ENCODE measurements at regions not wholly inside any gene's neighbourhood (a gene's known extent, or its start where the extent isn't known, plus 50 kb on each side); places are given as distances from the start of the nearest gene placed in this dataset.
"Not testable (repeated sequence)": the region's sequence is repeated elsewhere in the genome, so short reads cannot be mapped to it uniquely, and the experiment has no call there.

GRCh38 chrX:1026263-1027015, 186.0 kb downstream of the CRLF2 start:
- no peak for TF ChIP-seq CTCF (IDR thresholded peaks at IDR 0.05)
- Histone ChIP-seq H3K27me3 (no peaks in the 10 kb centered on the region), H3K9me3 (peaks cover 0 to 4% of the 10 kb centered on the region in 2 donors), H3K36me3 (no peaks in the 10 kb centered on the region), H3K4me3 (no peak overlapping the region), H3K27ac (peak overlapping the region in 1 of 2 donors; percentile 40), H3K4me1 (no peaks in the 10 kb centered on the region)
- intact Hi-C loops (cut with DNase I), result no loop called here
- DNase-seq (no peak), ATAC-seq (no peak)

GRCh38 chrX:1025413-1025812, 187.0 kb downstream of the CRLF2 start:
- H3K4me3 ChIP-seq, result no peak overlapping the region
- no peaks in the 10 kb centered on the region for H3K4me1 ChIP-seq
- DNase-seq, result no peak
- peaks cover 0 to 12% of the 10 kb centered on the region in 2 donors for H3K9me3 ChIP-seq
- H3K27me3 ChIP-seq, result no peaks in the 10 kb centered on the region
- no peaks in the 10 kb centered on the region for H3K36me3 ChIP-seq
- intact Hi-C loops (cut with DNase I), result no loop called here
- TF ChIP-seq CTCF (IDR thresholded peaks at IDR 0.05), result no peak
- no peak for ATAC-seq
- no peak overlapping the region for H3K27ac ChIP-seq

- Histone ChIP-seq H3K4me3 (no peak overlapping the region), H3K4me1 (no peaks in the 10 kb centered on the region), H3K27ac (no peak overlapping the region), H3K9me3 (peaks cover 0 to 12% of the 10 kb centered on the region in 2 donors), H3K36me3 (no peaks in the 10 kb centered on the region), H3K27me3 (no peaks in the 10 kb centered on the region)
- intact Hi-C loops (cut with DNase I), result no loop called here
- no peak for ATAC-seq
- DNase-seq, result no peak
- no peak for TF ChIP-seq CTCF (IDR thresholded peaks at IDR 0.05)
Observed at GRCh38 chrX:1023676-1024075, 188.8 kb downstream of the CRLF2 start.

- H3K27me3 ChIP-seq; ATAC-seq; H3K36me3 ChIP-seq; DNase-seq; H3K4me3 ChIP-seq; H3K4me1 ChIP-seq; H3K27ac ChIP-seq; intact Hi-C loops (cut with DNase I): not testable (repeated sequence)
- H3K9me3 ChIP-seq, result peaks cover 0 to 12% of the 10 kb centered on the region in 2 donors
Observed at GRCh38 chrX:1021314-1021993, 191.0 kb downstream of the CRLF2 start.

DNA sequence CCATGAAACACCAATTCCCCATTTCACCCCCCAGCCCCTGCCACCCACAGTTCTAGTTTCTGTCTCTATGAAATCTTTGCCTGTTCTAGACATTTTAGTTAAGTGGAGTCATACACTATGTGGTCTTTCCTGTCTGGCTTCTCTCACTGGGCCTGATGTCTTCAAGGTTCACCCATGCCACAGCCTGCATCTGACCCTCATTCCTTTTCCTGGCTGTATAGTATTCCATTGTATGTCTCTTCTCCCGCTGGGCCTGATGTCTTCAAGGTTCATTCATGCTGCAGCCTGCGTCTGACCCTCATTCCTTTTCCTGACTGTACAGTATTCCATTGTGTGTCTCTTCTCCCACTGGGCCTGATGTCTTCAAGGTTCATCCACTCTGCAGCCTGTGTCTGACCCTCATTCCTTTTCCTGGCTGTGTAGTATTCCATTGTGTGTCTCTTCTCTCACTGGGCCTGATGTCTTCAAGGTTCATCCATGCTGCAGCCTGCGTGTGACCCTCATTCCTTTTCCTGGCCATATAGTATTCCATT, 191.7 kb downstream of the CRLF2 start:
- no peaks in the 10 kb centered on the region for H3K4me1 ChIP-seq
- H3K36me3 ChIP-seq, result no peaks in the 10 kb centered on the region
- TF ChIP-seq CTCF (IDR thresholded peaks at IDR 0.05), result no peak
- DNase-seq (no peak), ATAC-seq (no peak)
- no peaks in the 10 kb centered on the region for H3K27me3 ChIP-seq
- H3K9me3 ChIP-seq, result peaks cover 0 to 12% of the 10 kb centered on the region in 2 donors
- intact Hi-C loops (cut with DNase I), result no loop called here
- H3K27ac ChIP-seq, result no peak overlapping the region
- no peak overlapping the region for H3K4me3 ChIP-seq

- H3K27me3 ChIP-seq; H3K36me3 ChIP-seq; ATAC-seq; H3K4me3 ChIP-seq; DNase-seq; H3K27ac ChIP-seq; intact Hi-C loops (cut with DNase I); H3K4me1 ChIP-seq: not testable (repeated sequence)
- peaks cover 0 to 12% of the 10 kb centered on the region in 2 donors for H3K9me3 ChIP-seq
Observed at GRCh38 chrX:1016926-1017325, 195.5 kb downstream of the CRLF2 start.

GRCh38 chrX:1016281-1016680, 196.2 kb downstream of the CRLF2 start:
- H3K4me1 ChIP-seq; DNase-seq; H3K4me3 ChIP-seq; H3K27me3 ChIP-seq; intact Hi-C loops (cut with DNase I); H3K27ac ChIP-seq; H3K9me3 ChIP-seq; ATAC-seq; H3K36me3 ChIP-seq: not testable (repeated sequence)
